GM19455 (cell line): ENCODE measurements at regions not wholly inside any gene's neighbourhood (a gene's known extent, or its start where the extent isn't known, plus 50 kb on each side); places are given as distances from the start of the nearest gene placed in this dataset.
"Not testable (repeated sequence)": the region's sequence is repeated elsewhere in the genome, so short reads cannot be mapped to it uniquely, and the experiment has no call there.

Experiments
- ATAC-seq: cut with Tn5 transposase; IDR thresholded peaks from one replicate; pipeline ENCODE4 v1.9.1; 2021; ENCODE audit not compliant: unreplicated experiment

GRCh38 chr3:72079369-72079872 lies 294.5 kb upstream of the PROK2 start:
- ATAC-seq, result no peak

DNA sequence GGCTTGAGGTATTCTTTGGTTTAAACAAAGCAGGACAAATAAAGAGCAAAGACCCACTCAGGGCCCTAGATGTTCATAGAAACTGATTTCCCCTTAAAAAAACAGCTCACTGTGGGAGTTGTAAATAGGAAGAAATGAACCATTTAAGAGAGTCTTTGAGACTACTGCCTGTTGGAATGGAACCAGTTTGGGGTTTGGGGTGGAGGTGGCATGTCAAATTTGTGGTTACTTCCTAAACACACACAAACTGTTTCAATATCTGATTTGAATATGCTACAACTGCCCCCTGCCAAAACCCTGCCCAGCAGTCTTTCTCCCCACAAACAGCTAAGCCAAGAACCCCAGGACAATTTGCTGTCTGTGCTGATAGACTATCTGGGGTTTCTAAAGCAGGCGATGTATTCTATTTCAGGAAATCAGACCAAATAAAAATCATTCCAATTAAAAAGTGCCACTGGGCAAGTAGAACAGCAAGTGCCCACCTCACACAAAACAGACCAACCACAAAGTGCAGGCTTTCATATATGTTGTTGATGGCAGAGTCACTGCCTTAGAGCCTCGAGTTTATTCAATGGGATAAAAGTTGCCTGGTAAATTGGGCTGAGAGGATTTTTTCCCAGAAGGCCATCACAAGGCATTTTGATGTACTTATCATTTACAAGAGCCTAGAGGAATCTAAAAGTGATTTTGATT lies 293.9 kb upstream of the PROK2 start:
- ATAC-seq, result no peak

DNA sequence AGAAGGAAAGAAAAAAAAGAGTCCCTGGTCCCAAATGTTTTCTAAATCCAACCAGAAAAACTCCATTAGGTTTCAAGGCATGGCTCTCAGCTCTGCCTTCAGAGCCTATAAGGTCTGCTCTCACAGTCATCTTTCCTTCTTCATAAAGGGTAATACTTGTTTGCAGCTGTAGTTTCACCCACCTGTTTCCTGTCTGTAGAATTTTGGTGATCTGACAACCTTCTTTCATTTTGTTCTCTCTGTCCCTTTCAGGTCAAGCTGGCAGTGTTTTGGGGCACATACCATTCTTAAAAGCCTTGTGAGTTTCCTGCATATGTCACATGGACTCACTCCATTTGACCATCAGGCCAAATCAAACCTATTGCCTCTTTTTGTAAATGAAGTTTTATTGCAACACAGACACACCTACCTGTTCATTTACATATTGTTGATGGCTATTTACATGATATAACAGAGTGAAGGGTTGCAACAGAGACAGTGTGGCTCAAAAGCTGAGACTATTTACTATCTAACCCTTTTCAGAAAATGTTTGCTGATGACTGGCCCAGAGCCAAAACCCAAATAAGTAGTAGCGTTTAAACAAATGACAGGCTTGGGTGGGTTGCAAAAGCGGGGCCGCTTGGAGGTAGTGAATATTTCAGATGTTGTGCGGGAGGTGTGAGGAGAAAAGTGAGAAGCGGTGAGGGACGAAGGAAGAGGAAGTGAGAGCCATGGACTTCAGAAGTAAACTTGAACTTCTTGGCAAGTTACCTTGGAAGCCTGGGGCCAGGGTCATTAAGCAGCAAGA lies 292.7 kb upstream of the PROK2 start:
- ATAC-seq, result peak; percentile 53

GRCh38 chr3:72075848-72076247 lies 290.9 kb upstream of the PROK2 start:
- ATAC-seq, result not testable (repeated sequence)

GRCh38 chr3:72071624-72072023 lies 286.7 kb upstream of the PROK2 start:
- no peak for ATAC-seq

DNA sequence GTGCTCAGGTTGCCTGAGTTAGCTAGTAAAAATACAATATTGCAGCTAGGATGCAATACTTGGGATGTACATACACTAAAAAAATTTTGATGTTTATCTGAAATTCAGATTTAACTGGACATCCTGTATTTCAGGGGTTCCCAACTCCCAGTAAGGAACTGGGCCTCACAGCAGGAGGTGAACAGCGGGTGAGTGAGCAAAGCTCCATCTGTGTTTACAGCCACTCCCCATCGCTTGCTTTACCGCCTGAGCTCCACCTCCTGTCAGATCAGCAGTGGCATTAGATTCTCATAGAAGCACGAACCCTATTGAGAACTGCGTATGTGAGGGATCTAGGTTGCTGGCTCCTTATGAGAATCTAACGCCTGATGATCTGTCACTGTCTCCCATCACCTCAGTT lies 285.1 kb upstream of the PROK2 start:
- no peak for ATAC-seq

- no peak for ATAC-seq
These were observed 284.6 kb upstream of the PROK2 start for GRCh38 chr3:72069543-72069942.

GRCh38 chr3:72068621-72069020 lies 283.7 kb upstream of the PROK2 start:
- ATAC-seq, result no peak

DNA sequence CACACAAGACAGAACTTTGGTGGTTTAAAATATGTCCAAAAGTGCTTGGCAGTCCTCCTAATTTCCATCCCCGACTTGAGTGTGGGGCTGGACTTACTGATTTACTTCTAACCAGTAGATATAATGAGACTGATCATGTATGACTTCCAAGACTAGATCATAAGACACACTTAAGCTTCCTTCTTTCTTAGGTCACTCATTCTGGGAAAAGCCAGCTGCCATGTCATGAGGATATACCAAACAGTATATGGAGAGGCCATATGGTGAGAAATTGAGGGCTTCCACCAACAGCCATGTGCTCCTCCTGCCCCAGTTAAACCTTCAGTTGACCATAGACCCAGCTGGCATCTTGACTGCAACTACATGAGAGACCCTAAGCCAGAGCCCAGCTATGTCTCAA lies 282.8 kb upstream of the PROK2 start:
- no peak for ATAC-seq

- ATAC-seq, result no peak
These were observed 281.1 kb upstream of the PROK2 start for GRCh38 chr3:72065872-72066641.

DNA sequence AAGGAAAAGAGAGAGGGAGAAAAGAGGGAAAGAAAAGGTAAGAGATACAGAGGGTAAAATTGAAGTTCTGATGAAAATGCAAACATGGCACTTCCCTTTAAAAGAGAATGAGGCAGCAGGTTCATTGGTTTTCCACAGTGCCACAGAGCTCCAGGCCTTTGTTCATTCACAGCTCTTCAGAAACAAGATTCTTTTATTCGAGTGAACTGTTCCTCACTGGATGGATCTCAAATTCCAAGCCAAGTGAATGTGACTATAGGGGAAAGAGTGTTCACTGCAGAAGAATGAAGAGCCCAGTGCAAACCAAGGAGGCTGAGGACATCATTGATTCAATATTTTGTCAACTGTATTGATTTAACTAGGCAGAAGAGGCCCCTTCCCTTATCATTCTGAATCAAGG lies 280.3 kb upstream of the PROK2 start:
- no peak for ATAC-seq

- ATAC-seq, result not testable (repeated sequence)
These were observed 279.8 kb upstream of the PROK2 start for GRCh38 chr3:72064727-72065126.

GRCh38 chr3:72062017-72062416 lies 277.1 kb upstream of the PROK2 start:
- ATAC-seq, result no peak

GRCh38 chr3:72060447-72061034 lies 275.6 kb upstream of the PROK2 start:
- no peak for ATAC-seq

DNA sequence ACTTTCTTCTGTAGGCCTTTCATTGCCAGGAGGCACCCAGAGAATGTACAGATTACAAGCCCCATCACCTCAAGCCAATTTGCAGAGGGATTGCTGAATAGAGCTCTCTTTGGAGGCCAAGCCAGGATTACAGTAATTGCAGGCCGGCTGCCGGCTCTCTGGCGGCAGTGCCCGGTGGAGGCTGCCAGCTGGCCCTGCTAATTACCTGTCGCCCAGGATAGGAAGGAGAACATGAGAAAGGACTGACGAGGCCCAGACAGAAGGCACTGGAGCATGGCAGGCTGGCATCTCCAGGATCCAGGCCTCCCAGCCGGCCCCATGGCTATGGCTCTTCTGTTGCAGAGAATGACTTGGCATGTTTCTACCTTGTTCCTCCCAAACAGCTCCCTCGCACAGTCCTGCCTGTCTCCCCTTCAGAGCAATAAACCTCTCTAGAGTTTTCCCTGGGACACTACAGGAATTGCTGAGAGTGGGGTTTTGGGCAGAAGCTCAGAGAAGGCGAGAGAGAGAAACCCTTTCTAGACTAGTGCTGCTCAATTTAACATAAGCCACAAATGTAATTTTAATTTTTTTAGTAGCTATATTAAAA lies 273.6 kb upstream of the PROK2 start:
- no peak for ATAC-seq

- ATAC-seq, result no peak
These were observed 270.5 kb upstream of the PROK2 start for GRCh38 chr3:72055436-72055835.

DNA sequence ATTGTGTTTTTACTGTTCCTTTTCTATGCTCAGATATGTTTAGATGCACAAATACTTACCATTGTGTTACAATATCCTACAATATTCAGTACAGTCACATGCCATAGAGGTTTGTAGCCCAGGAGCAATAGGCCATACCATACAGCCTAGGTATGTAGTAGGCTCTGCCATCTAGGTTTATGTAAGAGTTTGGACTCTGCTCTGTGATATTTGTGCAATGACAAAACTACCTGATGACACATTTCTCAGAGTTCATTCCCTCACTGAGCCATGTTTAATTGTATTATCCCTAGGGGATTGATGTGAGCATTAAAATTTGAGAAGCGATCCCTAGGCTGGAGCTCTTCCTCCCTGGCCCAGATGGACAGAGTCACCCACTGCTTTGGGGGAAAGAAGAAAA lies 270.0 kb upstream of the PROK2 start:
- ATAC-seq, result no peak

DNA sequence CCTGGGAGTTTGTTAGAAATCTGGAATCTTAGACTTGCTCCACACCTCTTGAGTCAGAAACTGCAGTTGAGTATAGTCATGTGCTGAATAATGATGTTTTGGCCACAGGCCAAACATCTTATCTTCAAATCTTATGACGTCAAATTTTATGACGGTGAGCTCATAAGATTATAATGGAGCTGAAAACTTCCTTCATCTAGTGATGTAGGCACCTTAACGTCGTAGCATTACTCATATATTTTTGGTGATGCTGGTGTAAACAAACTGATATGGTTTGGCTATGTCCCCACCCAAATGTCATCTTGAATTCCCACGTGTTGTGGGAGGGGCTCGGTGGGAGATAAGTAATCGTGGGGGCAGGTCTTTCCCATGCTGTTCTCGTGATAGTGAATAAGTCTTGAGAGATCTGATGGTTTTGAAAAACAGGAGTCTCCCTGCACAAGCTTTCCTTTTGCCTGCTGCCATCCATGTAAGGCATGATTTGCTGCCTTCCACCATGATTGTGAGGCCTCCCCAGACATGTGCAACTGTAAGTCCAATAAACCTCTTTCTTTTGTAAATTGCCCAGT lies 268.0 kb upstream of the PROK2 start:
- no peak for ATAC-seq

DNA sequence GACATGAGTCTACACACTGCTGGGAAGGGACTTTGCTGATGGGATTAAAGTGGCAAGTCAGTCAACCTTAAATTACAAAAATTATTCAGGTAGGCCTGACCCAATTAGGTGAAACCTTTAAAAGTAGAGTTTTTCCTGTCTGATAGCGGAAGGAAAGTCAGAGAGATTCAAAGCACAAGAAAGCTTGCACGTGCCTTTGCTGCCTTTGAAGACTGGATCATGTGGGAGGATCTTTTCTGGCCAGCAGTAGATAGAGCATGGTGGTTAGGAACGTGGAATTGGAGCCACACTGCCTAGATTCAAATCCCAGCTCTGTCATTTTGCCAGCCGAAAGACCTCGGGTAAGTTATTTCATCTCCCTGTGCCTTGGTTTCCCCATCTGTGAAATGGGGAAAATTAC lies 265.8 kb upstream of the PROK2 start:
- ATAC-seq, result no peak

DNA sequence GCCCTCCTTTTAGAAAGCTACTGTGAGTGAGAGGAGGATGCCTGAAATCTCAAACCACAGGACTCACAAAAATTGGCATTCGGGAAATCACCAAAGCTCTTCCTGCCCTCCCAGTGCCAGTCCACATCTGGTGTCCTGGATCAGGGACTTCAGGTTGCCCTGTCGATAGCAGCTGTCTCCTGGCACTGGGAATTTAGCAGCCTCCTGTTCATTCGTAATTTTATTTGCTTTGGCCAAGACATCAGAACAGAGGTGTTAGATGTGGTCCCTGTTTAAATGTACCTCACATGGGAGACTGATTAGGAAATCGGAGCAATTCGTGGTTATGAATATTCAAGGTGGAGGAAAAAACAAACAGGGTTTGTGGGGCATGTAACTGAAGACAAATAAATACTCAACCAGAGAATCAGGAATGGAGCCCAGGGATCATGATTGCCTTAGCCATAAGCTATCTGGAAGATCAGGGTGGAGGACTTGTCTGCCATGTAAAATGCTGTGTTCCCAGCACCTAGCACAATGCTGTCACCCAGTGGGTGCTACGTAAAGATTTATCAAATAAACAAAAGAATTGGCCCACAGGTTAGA lies 265.2 kb upstream of the PROK2 start:
- ATAC-seq, result no peak
